Heart right ventricle (tissue), 16 donors: ENCODE measurements at regions not wholly inside any gene's neighbourhood (a gene's known extent, or its start where the extent isn't known, plus 50 kb on each side); places are given as distances from the start of the nearest gene placed in this dataset.

Experiments used
- ATAC-seq, 8 donors: fragments of 200-7000 bp; cut with Tn5 transposase; one replicate each; pipeline ENCODE4 v1.9.1; 2020; ENCODE audit warnings: mild to moderate bottlenecking in 8 of 8, moderate library complexity in 8 of 8, moderate number of reproducible peaks in 1 of 8
- DNase-seq, 2 donors: peaks; one replicate each; pipeline ENCODE4 v3.0.0-alpha.2; 2020
- H3K27ac ChIP-seq, 10 donors: fragments of 200-600 bp; sonication (generic) in 2 of 10; one replicate each; pipeline versions ENCODE4 v1.5.0 to v1.8.0; 2020 to 2022; ENCODE audit warnings: mild to moderate bottlenecking in 3 of 10
- H3K27me3 ChIP-seq, 7 donors: fragments of 200-600 bp; one replicate each; pipeline ENCODE4 v1.8.0; 2021 to 2022; ENCODE audit warnings: mild to moderate bottlenecking in 2 of 7
- H3K36me3 ChIP-seq, 9 donors: fragments of 200-600 bp; sonication (generic) in 1 of 9; one replicate each; pipeline versions ENCODE4 v1.5.0 to v1.8.0; 2020 to 2022; ENCODE audit warnings: mild to moderate bottlenecking in 2 of 9
- H3K4me1 ChIP-seq, 9 donors: fragments of 200-600 bp; sonication (generic) in 1 of 9; one replicate each; pipeline versions ENCODE4 v1.5.0 to v1.8.0; 2020 to 2022; ENCODE audit warnings: mild to moderate bottlenecking in 4 of 9
- H3K4me3 ChIP-seq, 10 donors: fragments of 200-600 bp; sonication (generic) in 2 of 10; one replicate each; pipeline versions ENCODE4 v1.5.0 to v1.8.0; 2020 to 2022; ENCODE audit warnings: mild to moderate bottlenecking in 7 of 10, moderate library complexity in 2 of 10
- H3K9me3 ChIP-seq, 11 donors: fragments of 200-600 bp in 10 of 11; sonication (generic) in 2 of 11; one replicate each; pipeline versions ENCODE4 v1.5.0 to v1.8.0; 2013 to 2022; ENCODE audit warnings: mild to moderate bottlenecking in 2 of 11, control low read depth in 1 of 11, moderate library complexity in 1 of 11
- CTCF ChIP-seq, 9 donors: fragments of 200-600 bp; sonication (generic) in 2 of 9; IDR thresholded peaks; one replicate each; pipeline versions ENCODE4 v1.5.0 to v1.8.0; 2021 to 2022; ENCODE audit warnings: antibody characterized with exemption in 9 of 9, mild to moderate bottlenecking in 5 of 9, moderate library complexity in 1 of 9
- WGBS, 2 donors: extraction: QIAGEN DNeasy Blood & Tissue Kit; methylation state at CpG; one replicate each; pipeline ENCODE4 v1.1.7; 2013; ENCODE audit warnings: inconsistent platforms in 1 of 2; 5-methylcytosine and 5-hydroxymethylcytosine counted together
- intact Hi-C, 10 donors: fragments of 100-400 bp; cut with DNase I; formaldehyde crosslinking; loops; one replicate each; pipeline versions ENCODE4 v1.11.1 to v1.14.2; 2022
- donor health status: Arrhythmogenic right ventricular cardiomyopathy.
- donor health status: ischemic (EF 13 %, LVEDD 7.1; RV severe dilation, severe dysfunction).
- donor health status: healthy with polysubstance abuse.
- donor health status: DM: no; HTN: yes; CAD: no.
- donor health status: DM: no; HTN: no; CAD: no.
- donor health status: ischemic (EF 25% LVEDD 6.9; RV normal size, moderate dysfunction).
- donor health status: ischemic (EF 25% LVEDD 5.7; RV mildly dilated, moderate dysfunction).
- donor health status: healthy.
- donor health status: DM: yes; HTN: yes; CAD: no.
- donor health status: Ischemic cardiomyopathy.
- donor health status: ischemic (EF 35%, LVEDD 5.7; RV mildly dilated, moderate dysfunction).
- donor health status: nonischemic (EF 11% LVEDD 7.7; RV severe dilation, severe dysfunction).
- donor health status: DM: yes; HTN: yes; CAD: no.
- donor health status: PGD.
- donor health status: ischemic (EF 29% LVEDD 5.4; RV normal size, mild dysfunction).
- donor health status: nonischemic (EF 23%, LVEDD 6.1; RV moderate dilation, normal function).

- H3K27me3 ChIP-seq: no peaks in the 10 kb centered on the region
- no peak overlapping the region for H3K4me3 ChIP-seq
- H3K4me1 ChIP-seq: no peaks in the 10 kb centered on the region
- H3K36me3 ChIP-seq: no peaks in the 10 kb centered on the region
- H3K9me3 ChIP-seq: peaks cover 0 to 36% (median 4%) of the 10 kb centered on the region in 11 donors
- TF ChIP-seq CTCF (IDR thresholded peaks at IDR 0.05): no peak
- WGBS, 2 donors: 75 to 82% methylated on average over 2 of the region's 2 CpGs
- peak in 1 of 8 donors; percentile 24 for ATAC-seq
- no peak overlapping the region for H3K27ac ChIP-seq
- intact Hi-C loops: no loop called here
- no peak for DNase-seq
Measured at GRCh38 chr11:25159341-25159740, 662.5 kb downstream of the LUZP2 start.

GRCh38 chr11:25163421-25163820, 666.6 kb downstream of the LUZP2 start:
- no peak for TF ChIP-seq CTCF (IDR thresholded peaks at IDR 0.05)
- Histone ChIP-seq H3K27ac (no peak overlapping the region), H3K36me3 (no peaks in the 10 kb centered on the region), H3K27me3 (no peaks in the 10 kb centered on the region), H3K9me3 (peaks cover 0 to 37% (median 3%) of the 10 kb centered on the region in 11 donors), H3K4me3 (no peak overlapping the region), H3K4me1 (no peaks in the 10 kb centered on the region)
- ATAC-seq: peak in 3 of 8 donors; percentile 24 to 55 (median 30)
- intact Hi-C loops: no loop called here
- DNase-seq: no peak

GRCh38 chr11:25180187-25180586, 683.3 kb downstream of the LUZP2 start:
- intact Hi-C loops: no loop called here
- no peak for TF ChIP-seq CTCF (IDR thresholded peaks at IDR 0.05)
- DNase-seq (no peak), ATAC-seq (no peak)
- Histone ChIP-seq H3K4me3 (no peak overlapping the region), H3K36me3 (no peaks in the 10 kb centered on the region), H3K9me3 (peaks cover 0 to 10% (median 0%) of the 10 kb centered on the region in 11 donors), H3K4me1 (no peaks in the 10 kb centered on the region), H3K27me3 (no peaks in the 10 kb centered on the region), H3K27ac (no peak overlapping the region)
- 45 to 71% methylated on average over 1 of the region's 1 CpG for WGBS, 2 donors

- H3K4me3 ChIP-seq: no peak overlapping the region
- ATAC-seq (no peak), DNase-seq (no peak)
- WGBS, 2 donors: 46 to 52% methylated on average over 1 of the region's 1 CpG
- no peaks in the 10 kb centered on the region for H3K4me1 ChIP-seq
- no peak for TF ChIP-seq CTCF (IDR thresholded peaks at IDR 0.05)
- peaks cover 0 to 6% (median 0%) of the 10 kb centered on the region in 11 donors for H3K9me3 ChIP-seq
- H3K36me3 ChIP-seq: no peaks in the 10 kb centered on the region
- H3K27me3 ChIP-seq: no peaks in the 10 kb centered on the region
- no peak overlapping the region for H3K27ac ChIP-seq
- intact Hi-C loops: no loop called here
Measured at GRCh38 chr11:25183411-25183810, 686.6 kb downstream of the LUZP2 start.
